Testis (tissue), 2 donors: ENCODE measurements at regions not wholly inside any gene's neighbourhood (a gene's known extent, or its start where the extent isn't known, plus 50 kb on each side); places are given as distances from the start of the nearest gene placed in this dataset.

Source experiments
- POLR2A ChIP-seq: fragments of 450-650 bp; IDR thresholded peaks from one replicate; pipeline ENCODE4 v1.6.1; 2017; ENCODE audit warnings: antibody characterized with exemption, mild to moderate bottlenecking, moderate library complexity
- TF ChIP-seq, protein P1 (sequence below), 3 experiments: fragments of 450-650 bp in 2 of 3; fragments of 200-600 bp in 1 of 3; sonication (generic) in 1 of 3; IDR thresholded peaks; one replicate each; pipeline ENCODE4 v1.5.1; 2016 to 2019; ENCODE audit warnings: antibody characterized with exemption in 3 of 3, mild to moderate bottlenecking in 2 of 3, moderate library complexity in 1 of 3

DNA sequence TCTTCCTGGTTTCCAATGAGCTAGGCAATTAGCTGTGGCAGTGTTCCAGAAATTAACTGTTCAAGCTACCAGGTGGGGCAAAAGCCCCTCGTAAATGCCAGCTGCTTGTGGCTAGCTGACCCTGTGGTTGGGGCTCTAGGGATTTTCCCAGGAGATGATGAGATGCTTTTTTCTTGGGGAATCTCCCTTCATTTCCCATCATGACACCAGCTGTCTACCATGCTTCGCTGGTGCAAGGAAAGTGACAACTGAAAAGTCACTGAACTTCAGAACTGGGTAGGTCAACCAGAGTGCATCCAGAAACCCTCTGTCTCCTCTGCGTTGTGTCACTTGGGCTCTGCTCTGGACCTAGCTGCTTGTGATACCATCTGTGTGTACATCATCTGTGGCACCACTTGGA is 386.5 kb upstream of the DCC start:
- TF ChIP-seq, protein P1, sequence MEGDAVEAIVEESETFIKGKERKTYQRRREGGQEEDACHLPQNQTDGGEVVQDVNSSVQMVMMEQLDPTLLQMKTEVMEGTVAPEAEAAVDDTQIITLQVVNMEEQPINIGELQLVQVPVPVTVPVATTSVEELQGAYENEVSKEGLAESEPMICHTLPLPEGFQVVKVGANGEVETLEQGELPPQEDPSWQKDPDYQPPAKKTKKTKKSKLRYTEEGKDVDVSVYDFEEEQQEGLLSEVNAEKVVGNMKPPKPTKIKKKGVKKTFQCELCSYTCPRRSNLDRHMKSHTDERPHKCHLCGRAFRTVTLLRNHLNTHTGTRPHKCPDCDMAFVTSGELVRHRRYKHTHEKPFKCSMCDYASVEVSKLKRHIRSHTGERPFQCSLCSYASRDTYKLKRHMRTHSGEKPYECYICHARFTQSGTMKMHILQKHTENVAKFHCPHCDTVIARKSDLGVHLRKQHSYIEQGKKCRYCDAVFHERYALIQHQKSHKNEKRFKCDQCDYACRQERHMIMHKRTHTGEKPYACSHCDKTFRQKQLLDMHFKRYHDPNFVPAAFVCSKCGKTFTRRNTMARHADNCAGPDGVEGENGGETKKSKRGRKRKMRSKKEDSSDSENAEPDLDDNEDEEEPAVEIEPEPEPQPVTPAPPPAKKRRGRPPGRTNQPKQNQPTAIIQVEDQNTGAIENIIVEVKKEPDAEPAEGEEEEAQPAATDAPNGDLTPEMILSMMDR (IDR thresholded peaks at IDR 0.05), result no peak
- no peak for TF ChIP-seq POLR2A
